Ishikawa (cell line): ENCODE measurements at regions not wholly inside any gene's neighbourhood (a gene's known extent, or its start where the extent isn't known, plus 50 kb on each side); places are given as distances from the start of the nearest gene placed in this dataset.

ENCODE experiments used
- EGR1 ChIP-seq: IDR thresholded peaks from 2 replicates; pipeline ENCODE4 v1.6.1; 2012
- RAD21 ChIP-seq: IDR thresholded peaks from 2 replicates; pipeline ENCODE4 v1.6.1; 2012; ENCODE audit warnings: low read depth
- TAF1 ChIP-seq: IDR thresholded peaks from 2 replicates; pipeline ENCODE4 v1.6.1; 2012; ENCODE audit warnings: low read depth, mild to moderate bottlenecking
- TCF12 ChIP-seq: IDR thresholded peaks from 2 replicates; pipeline ENCODE4 v1.6.1; 2012; ENCODE audit warnings: low read depth
- YY1 ChIP-seq: IDR thresholded peaks from 2 replicates; pipeline ENCODE4 v1.6.1; 2012; ENCODE audit warnings: low read depth

DNA sequence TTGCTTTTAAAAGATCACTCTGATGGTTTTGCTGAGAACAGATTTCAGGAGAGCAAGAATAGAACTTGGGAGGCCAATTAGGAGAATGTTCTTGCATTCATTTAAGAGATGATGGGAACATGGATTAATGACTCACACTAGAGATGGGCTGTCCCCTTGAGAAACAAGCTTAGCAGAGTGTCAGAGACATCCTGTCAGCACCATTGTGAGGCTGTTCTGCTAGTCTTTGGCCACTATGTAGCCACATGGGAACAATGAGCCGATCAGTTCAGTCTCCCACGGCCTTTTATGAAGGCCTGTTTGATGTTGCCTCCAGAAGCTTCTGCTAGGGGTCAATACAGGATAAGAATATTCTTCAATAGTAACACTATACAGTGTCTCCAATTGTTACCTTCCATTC, 113.0 kb upstream of the EYA4 start:
- TF ChIP-seq RAD21 (no peak), TCF12 (no peak), EGR1 (no peak), TAF1 (no peak), YY1 (no peak)
